GM19238 (cell line): ENCODE measurements at regions not wholly inside any gene's neighbourhood (a gene's known extent, or its start where the extent isn't known, plus 50 kb on each side); places are given as distances from the start of the nearest gene placed in this dataset.

Source experiments
- DNase-seq: peaks from one replicate; pipeline ENCODE4 v3.0.0; 2011; ENCODE audit warnings: low spot score; ENCODE audit not compliant: insufficient read length

DNA sequence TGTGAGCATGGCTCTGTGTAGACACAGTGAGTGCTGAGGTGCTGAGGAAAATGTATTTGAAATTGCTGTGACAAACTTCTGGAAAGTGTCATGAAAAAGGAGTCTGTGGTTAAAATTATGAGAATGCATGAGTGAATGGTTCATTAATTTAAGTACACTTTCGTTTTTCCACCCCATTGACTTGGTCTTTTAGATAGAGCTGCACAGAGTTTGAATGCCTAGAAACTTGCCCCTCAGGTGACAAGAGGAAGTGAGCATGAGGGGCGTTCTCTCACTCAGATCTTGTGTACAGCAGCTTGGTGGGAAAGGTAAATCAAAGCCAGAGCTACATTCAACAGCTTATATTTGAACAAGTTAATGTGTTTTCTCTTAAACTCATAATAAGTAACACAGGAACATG is 296.8 kb downstream of the WDR72 start:
- no peak for DNase-seq

DNA sequence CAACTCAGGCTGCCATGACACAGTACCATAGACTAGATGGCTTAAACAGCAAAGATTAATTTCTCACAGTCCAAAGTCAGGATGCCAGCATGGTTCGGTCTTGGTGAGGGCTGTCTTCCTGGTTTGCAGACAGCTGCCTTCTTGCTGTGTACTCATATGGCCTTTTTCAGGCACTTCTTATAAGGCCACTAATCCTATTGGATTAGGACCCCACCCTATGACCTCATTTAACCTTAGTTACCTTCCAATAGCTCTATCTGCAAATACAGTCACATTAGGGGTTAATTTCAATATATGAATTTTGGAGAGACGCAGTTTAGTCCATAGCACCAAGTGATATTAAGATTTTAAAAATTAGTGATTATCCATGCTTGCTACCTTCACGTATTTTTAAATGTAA is 297.8 kb downstream of the WDR72 start:
- no peak for DNase-seq

DNA sequence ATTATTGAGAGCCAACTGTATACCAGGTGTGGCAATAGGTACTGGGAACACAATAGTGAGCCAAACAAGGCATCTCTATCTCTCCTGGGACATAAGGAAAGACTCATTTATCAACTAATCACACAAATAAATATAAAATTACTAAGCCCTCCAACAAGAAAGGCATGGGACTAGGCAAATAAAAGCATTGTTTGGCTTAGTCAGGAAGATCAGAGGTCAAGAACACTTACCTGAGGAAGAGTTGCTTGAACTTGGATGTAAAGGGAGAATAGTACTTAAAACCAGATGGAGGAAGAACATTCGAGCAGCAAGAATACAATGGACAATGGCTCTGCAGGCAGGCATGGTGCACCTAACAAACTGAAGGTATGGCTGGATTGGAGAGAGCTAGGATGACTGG is 300.7 kb downstream of the WDR72 start:
- DNase-seq: no peak

DNA sequence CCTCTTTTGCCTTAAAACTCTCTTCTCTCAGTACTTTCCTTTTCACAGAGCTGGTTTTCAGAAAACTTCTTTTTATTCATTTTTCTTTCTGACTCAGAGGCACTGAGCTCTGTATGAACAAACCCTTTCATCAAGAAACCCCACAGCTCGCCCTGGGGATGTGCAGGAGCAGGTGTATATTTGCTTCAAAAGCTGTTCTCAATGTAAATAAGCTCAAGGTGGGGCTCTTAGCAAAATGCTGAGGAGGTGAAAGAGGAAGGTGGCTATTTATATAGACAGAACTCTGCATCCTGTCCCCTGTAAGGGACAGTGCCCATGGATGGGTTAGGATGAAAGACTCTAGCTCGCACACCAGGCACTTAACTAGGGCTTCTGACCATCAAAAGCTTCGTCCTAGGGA is 302.0 kb downstream of the WDR72 start:
- DNase-seq: no peak

DNA sequence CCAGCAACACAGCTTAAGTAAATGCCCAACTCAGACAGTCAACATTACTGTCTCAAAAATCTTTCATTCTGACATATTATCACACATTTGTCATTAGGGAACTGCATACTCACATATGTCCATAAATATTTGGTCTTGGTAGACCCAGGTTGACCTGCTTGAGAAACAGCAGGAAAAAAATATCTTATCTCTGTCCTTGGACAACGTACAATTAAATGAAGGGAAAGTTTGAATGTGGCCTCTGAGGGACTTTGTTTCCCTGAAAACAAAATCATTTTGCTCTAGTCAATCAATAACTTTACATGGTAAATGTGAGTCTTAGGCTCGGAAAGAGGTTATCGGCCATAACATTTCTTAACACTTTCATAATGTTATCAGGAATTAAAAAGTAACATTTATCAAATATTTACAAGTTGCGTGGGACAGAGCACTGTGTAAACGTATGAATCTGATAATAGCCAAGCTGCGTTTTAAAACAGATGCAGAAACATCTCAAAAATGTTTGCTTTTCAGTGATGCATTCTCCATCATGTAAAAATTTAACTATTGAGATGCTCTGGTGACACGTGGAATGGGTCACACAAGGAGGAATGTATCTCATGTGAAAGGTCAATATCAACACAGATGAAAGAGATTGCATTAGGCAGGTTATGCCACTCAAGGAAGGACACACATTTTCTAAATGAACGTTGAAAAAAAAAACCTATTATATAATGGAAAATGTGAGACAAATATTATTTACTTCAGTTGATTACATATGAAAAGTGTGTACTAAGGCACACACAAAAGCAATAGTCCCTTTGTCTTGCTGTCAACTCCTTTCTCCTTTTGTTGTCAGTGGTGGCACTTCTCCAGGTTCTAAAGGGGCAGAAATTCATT is 304.4 kb downstream of the WDR72 start:
- no peak for DNase-seq

DNA sequence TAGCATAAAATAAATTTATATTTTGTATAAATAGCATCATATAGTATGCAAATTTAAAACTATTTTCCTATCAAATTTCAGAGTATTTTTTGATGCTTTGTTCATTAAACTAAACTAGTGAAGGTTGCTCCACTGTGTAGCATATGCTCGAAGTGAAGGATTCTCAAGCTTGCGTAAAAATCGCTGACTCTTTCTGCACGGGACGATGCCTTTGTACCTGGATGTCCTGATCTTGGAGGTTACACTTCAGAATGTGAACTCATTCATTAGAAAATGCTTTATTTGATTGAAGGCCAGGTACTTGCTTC is 305.0 kb downstream of the WDR72 start:
- DNase-seq: no peak

DNA sequence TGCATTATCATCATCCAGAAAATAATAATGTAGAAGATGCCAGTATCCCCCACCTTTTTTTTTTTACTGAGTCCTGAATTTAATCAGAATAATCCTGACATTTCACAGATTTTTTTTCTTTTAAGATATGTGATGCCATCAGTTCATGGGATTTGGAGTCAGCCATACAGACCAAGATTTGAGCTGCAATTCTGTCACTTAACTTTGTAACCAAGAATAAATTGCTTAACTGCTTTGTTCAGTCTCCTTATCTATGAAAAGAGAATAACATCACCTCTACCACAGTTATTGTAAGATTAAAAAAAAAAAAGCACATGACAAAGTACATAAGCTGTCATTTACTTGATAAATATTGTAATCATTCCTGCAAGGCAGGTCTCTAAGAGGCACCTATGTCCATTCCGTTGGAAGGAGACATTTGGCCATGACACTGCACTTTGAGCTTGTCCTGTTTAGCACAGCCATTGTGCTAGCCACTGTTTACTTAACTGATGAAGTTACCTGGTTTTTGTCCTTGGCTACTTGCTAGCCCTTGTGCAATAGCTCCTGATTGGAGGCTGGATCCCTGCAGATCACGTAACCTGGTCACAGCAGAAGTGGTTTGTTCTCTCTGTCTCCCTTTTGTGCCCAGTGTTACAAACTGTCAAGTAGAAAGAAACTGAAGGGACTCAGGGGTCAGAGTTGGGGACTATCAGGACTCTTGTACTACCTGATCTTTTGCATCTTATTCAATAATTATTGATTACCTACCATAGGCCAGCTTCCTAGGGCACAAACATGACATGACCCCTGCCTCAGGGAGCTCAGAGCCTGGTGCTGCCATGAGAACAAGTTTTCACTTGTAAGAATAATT is 306.0 kb downstream of the WDR72 start:
- DNase-seq: no peak

DNA sequence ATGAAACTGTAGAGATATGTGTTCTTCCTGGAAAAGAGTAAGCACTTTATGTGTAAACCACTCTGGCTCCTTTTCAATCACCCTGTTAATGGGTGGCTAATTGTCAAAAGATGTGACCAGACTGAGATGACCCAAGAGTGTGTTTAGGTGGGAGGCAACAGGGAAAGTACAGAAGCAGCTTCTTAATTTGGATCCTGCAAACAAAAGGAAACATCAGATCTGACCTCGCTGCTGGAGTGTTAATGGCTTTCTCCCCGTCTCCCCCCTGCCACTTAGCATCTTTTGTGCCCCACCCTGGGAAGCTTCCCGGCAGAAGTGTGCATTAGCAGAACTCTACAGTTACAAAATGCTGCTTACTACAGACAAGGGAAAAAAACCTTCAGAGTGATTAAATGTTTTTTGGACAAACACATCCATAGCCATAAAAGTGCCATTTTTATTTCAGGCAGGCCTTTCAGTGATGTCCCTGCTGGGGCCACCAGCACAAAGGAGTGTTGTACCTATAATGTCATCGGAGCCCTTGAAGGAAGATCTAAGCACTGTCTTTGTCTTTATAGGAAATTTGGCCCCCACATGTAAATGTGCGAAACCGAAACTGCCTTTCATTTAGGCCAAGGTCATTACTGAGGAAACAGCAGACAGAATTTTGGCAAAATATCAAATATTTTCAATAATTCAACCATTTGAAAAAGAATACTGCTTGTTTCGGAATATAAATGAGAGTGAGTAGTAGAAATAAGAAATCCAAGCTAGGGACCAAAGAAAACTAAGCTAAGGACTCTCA is 311.0 kb downstream of the WDR72 start:
- DNase-seq: no peak

DNA sequence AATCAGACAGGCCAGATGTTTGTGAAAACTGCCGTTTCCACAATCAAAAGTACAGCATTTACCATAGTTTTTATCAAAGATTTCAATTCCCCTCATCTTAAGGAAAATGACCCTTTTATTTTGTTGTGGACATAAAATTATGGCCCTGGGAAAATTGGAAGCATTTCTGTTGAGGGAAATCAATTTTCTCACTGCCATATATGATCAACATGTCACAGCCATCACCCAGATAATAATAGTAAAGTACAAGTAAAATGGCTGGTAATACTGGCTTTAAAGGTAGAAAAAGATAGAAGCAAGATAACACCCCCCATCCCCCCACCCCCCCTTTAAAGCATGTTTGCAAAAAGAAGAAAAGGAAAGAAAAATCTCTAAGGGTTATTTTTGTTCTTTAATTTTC is 311.7 kb downstream of the WDR72 start:
- no peak for DNase-seq

DNA sequence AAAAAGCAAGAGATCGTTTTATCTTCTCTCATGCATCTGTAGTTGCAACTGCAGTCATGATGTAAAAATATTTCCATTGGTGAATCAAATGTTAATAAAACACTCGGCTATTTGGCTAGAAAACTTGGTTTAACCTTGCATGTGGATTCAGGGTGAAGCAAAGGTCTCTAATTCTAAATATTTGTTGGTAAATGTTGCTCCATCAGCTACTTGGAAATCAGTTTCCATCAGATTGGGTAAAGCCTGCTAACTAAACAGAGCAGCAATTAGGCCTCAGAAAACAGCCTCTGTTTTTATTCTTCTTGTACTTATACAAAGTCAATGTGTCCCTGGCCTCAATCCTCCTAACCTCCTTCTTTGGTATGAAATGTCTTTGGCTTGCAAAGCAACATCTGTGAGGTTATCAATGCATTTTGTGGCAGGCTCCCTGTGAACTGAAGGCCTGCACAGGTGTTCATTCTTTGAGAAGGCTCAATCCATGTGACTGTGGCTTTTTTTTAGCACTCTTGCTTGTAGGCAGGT is 312.3 kb downstream of the WDR72 start:
- no peak for DNase-seq

DNA sequence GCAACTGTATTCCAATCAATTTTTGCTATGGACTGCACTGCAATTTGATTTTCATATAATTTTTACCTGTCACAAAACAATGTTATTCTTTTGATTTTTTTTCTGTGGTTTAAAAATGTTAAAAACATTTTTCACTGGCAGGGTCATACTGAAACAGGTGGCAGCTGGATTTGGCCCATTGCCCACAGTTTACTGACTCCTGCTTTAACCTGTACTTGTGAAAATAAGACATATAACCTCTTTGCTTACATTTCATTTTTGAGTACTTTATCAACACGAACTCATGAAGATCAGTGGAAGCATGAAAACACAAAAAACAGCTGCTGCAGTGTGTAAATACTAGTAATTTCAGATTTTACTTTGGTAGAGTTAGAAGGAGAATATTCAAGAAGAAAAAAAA is 313.1 kb downstream of the WDR72 start:
- no peak for DNase-seq

DNA sequence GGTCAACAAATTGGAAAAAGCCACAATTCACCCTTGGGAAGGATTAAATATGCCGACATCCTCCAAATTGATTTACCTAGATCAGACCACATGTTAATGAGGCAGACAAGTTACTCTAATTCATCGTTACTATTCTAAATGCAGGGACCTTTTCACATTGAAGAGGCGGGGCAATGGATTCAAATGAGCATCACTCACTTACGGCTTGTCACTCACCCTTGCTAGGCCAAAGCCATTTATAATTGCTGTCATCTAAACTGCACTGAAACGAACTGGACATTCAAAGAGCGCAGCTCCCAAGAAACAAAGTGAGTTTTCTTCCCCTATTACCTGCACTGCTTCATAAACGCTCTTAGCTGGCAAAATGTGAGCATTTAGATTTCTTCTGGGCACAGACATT is 313.9 kb downstream of the WDR72 start:
- no peak for DNase-seq

DNA sequence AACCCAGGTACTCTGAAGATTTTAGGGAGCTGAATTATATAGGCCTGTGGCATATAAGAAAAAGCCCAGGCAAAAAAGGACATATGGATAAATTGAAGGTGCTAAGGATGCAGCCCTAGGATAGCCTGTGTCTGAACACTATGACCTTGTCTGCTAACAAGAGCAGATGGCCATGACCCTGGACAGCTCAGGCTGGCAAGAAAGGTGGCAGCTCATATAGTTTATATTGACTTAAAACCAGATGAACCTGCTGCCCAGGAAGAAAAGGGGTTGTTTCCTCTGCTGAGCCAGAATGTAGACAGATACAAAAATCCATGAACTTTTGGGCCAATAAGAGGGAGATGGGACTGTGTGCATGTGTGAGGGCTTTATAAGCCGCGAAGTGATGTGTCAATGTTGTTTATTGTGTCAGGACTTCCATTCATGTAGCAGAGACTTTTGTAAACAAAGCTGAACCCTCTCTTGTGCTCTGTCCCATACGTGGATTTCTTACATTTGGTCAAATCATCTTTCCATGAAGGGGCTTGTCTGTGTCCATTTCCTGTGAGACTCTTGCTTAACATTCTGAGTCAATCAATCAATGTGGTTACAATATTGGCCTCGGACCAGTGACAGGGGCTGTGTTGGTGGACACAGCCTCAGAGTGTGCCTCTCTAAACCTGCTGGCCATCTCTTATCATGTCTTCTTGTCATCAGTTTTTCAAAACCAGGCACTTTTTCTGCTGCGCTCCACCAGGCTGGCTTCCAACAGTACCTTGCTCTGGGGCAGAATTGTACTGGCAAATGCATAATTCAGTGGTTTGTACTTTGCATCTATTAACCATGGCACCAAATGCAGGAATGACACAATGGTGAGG is 321.2 kb downstream of the WDR72 start:
- DNase-seq: no peak

DNA sequence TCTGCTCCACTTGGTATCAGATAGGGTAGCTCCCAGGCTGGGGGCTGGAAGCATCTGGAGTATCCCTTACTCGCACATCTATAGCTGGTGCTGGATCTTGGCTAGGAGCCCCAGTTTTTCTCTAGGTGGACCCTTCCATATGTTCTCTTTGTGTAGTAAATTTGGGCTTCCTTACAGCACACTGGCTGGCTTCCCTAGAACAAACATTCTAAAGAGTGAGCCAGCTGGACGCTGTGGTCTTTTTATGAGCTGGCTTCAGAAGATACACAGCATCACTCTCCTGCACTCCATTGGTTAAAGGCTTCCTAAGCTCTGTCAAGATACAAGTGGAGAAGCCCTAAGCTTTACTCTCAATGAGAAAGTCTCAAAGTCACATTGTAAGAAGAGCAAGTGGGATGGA is 322.1 kb downstream of the WDR72 start:
- DNase-seq: no peak

DNA sequence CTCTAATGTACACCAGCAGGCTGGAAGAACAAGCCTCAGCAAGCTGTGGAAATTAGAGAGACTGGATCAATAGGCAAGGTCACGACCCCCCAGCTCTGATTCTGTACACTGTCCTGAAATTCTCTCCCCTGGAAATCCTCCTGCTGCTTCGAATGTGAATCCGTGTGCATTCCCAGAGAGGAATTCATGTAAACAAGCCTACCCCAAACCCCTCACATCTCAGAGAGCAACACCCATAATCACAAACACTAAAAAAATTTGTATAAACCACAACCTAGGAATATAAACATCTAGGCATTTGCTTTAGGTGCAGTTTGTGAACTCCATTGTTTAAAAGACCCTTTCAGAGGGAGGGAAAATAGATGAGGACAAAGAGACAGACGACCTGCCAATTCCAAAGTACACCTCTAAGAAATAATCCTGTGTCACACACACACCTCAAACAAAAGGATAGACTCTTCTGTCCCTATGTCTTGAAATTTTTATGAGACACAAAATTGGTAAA is 325.2 kb downstream of the WDR72 start:
- no peak for DNase-seq

DNA sequence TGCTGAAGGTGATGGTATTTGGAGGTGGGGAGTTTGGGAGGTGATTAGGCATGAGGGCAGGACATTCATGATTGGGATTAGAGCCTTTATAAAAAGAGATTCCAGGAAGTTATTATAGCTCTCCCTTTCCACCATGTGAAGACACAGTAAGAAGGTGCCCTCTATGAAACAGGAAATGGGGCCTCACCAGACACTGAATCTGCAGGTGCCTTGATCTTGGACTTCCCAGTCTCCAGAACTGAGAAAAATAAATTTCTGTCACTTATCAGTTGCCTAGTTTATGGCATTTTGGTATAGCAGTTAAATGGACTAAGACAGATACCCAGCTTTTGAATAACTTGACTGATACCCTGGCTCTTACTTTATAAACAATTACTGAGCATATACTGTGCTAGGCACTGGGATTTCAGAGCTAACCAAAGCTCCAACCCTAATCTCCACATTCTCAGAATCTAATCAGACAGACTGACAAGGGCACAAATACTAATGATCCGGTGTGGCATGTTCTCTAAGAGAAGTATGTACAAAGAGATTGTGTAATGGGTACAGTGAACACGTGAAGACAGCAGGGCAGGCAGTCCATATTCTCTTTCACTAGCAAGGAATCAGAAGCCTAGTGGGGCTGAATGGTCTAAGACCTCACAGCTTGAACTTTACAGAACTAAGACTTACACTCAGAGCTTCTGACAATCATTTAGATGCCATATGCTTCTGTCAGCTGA is 343.1 kb downstream of the WDR72 start:
- no peak for DNase-seq

DNA sequence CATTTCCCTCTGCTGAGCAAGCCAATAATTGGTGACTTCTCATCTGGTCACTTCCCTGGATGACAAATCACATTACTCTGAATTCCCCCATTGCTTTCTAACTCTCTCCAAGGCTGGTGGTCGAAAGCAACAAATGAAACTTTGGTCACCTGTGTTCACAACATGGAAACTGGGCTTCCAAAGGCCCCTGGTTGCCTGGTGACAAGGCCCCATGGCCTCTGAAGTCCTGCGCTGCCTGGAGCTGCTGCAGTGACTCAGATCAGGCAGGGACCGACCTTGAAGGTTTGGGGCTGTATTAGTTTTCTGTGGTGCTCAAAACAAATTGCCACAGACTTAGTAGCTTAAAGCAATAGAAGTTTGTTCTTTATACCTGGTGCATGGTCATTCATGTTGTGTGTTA is 345.3 kb downstream of the WDR72 start:
- no peak for DNase-seq

DNA sequence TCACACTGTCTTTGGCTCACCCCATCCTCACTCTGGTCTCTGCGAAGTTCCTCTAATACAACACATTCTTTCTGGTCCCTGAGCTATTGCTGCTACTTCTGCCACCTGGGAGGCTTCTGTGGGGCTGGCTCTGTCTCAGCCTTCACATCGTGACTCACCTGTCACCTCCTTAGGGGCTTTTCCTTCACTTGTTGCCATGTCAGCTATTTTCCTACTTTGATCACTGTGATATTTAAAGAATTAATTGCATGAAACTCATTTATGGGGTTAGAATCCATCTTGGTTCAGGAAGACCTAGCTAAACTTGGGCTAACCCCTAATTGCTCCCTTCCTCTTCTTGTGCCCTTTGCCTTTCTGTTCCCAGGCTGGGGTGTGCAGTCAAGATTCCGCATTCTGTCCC is 346.9 kb downstream of the WDR72 start:
- DNase-seq: no peak

DNA sequence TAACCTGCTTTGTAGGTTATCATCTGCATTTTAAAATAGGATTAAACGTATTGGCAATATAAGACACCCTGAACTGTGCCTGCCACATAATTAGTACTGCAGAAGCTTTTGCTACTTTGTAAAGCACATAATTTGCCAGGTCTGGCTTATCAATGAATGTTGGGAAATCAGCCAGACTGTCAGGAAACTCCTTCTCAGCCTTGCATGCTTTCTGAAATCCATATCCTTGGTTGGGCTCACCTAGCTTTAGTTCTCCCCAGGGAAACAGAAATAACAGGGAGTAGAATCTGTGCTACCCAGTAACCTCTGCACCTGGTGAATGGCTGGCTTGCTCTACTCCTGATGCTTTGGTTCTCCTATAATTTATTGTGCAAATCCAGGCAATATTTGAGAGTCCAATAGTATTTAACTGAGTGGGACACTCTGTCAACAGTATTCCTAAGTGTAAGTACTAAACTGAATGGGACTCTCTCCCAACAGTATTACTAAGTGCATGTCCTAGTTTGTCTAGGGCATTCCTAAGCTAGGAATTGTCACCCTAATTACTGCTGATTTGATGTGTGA is 354.5 kb downstream of the WDR72 start:
- DNase-seq: no peak

DNA sequence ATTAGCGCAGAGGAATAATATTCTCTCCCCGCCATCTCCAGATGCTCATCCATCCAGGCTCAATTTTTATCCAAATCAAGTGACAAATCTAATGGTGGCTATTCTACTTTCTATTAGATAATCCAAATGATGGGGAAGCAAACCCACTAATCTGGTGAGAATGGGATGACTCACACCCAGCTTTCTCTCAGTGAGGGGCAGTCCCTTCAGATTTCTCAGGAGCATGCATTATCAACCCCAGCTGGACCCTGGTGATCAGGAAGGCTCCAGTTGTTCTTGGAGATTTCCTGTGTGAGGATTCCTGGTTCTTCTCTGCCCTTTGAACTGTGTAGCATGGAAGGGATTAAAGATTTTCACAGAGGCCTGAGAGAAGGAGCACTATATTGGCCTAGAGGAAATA is 358.0 kb downstream of the WDR72 start:
- no peak for DNase-seq
